Panc1 (cell line): ENCODE measurements at regions not wholly inside any gene's neighbourhood (a gene's known extent, or its start where the extent isn't known, plus 50 kb on each side); places are given as distances from the start of the nearest gene placed in this dataset.

ENCODE experiments used
- ATAC-seq: fragments of 200-7000 bp; cut with Tn5 transposase; 2 replicates; pipeline ENCODE4 v1.9.1; 2020; ENCODE audit warnings: mild to moderate bottlenecking, moderate library complexity
- BruUV-seq: library from RNA; stranded (reverse); fragments of 400-500 nt; replicated peaks from 2 replicates; lab custom pipeline; 2021; lab: Mats Ljungman, UMichigan
- CTCF ChIA-PET: fragments of 300-600 bp; sonication (Branson Sonifier 250); formaldehyde crosslinking; loops from one replicate; lab custom pipeline; 2022; ENCODE audit warnings: antibody characterized with exemption; lab: Charles Lee
- POLR2A ChIA-PET: fragments of 300-600 bp; sonication (Branson Sonifier 250); formaldehyde crosslinking; loops from one replicate; lab custom pipeline; 2022; ENCODE audit warnings: antibody characterized with exemption; lab: Charles Lee
- DNase-seq: peaks from one replicate; pipeline ENCODE4 v3.0.0-alpha.2; 2010; ENCODE audit warnings: low read depth, low spot score
- H3K27ac ChIP-seq: 2 replicates; pipeline ENCODE4 v1.5.1; 2011; ENCODE audit warnings: mild to moderate bottlenecking, low read length, inconsistent platforms
- H3K27me3 ChIP-seq: fragments of 200-500 bp; sonication (Bioruptor generic); 2 replicates; pipeline ENCODE4 v1.6.0; 2014; ENCODE audit warnings: low read length, inconsistent platforms; ENCODE audit not compliant: control insufficient read depth, insufficient read depth
- H3K36me3 ChIP-seq: fragments of 200-500 bp; sonication (Bioruptor generic); 2 replicates; pipeline ENCODE4 v1.5.1; 2014; ENCODE audit warnings: inconsistent platforms, mild to moderate bottlenecking, low read length, moderate library complexity; ENCODE audit not compliant: control insufficient read depth, insufficient read depth
- H3K4me1 ChIP-seq: 2 replicates; pipeline ENCODE4 v1.5.1; 2011; ENCODE audit warnings: inconsistent platforms, mild to moderate bottlenecking, low read length, moderate library complexity; ENCODE audit not compliant: control insufficient read depth, insufficient read depth
- H3K4me3 ChIP-seq, 2 experiments: 2 replicates each; pipeline ENCODE4 v1.5.1; 2011 to 2012; ENCODE audit warnings: low read depth in 2 of 2, low read length in 2 of 2, mild to moderate bottlenecking in 2 of 2, inconsistent platforms in 1 of 2, moderate library complexity in 1 of 2
- H3K9me3 ChIP-seq: fragments of 200-500 bp; sonication (Bioruptor generic); 2 replicates; pipeline ENCODE4 v1.5.1; 2014; ENCODE audit warnings: low read depth, mild to moderate bottlenecking, inconsistent platforms, low read length, moderate library complexity; ENCODE audit not compliant: control insufficient read depth, insufficient read depth
- CTCF ChIP-seq: fragments of 450-650 bp; IDR thresholded peaks from 2 replicates; pipeline ENCODE4 v1.5.1; 2017; ENCODE audit warnings: mild to moderate bottlenecking
- POLR2AphosphoS5 ChIP-seq: IDR thresholded peaks from 2 replicates; pipeline ENCODE4 v1.6.1; 2012; ENCODE audit warnings: mild to moderate bottlenecking, low read depth, low read length, moderate library complexity
- REST ChIP-seq, 2 experiments: IDR thresholded peaks; 2 replicates each; pipeline ENCODE4 v1.6.1; 2011 to 2012; ENCODE audit warnings: low read depth in 2 of 2, control low read depth in 1 of 2, low read length in 1 of 2, mild to moderate bottlenecking in 1 of 2, moderate library complexity in 1 of 2; ENCODE audit not compliant: insufficient read depth in 1 of 2
- SIN3A ChIP-seq: IDR thresholded peaks from 2 replicates; pipeline ENCODE4 v1.6.1; 2012; ENCODE audit warnings: low read depth, mild to moderate bottlenecking, low read length, moderate library complexity, borderline replicate concordance; ENCODE audit not compliant: insufficient read depth
- TCF7L2 ChIP-seq: IDR thresholded peaks from 2 replicates; pipeline ENCODE4 v1.6.1; 2011; ENCODE audit warnings: mild to moderate bottlenecking, low read depth, low read length, inconsistent platforms
- in situ Hi-C: cut with HindIII; loops from 2 replicates; pipeline ENCODE4 v1.10.0; 2016; ENCODE audit warnings: low sequenced_read_pairs, low pct_unique_long_range_greater_than_20kb
- intact Hi-C: fragments of 100-400 bp; cut with micrococcal nuclease; formaldehyde crosslinking; loops from one replicate; pipeline ENCODE4 v1.10.0; 2022; ENCODE audit not compliant: unreplicated experiment

GRCh38 chr4:122990891-122991290, 68.5 kb upstream of the NUDT6 start:
- Histone ChIP-seq H3K27ac (no peak overlapping the region), H3K27me3 (no peaks in the 10 kb centered on the region), H3K36me3 (no peaks in the 10 kb centered on the region), H3K9me3 (peaks cover 5% of the 10 kb centered on the region; the same call in 1 of the 2 replicates), H3K4me1 (no peaks in the 10 kb centered on the region), H3K4me3 (no peak overlapping the region)
- no TSS peak for BruUV-seq
- intact Hi-C loops = no loop called here
- ATAC-seq (no peak), DNase-seq (no peak)
- in situ Hi-C loops = no loop called here
- TF ChIP-seq TCF7L2 (no peak), CTCF (no peak), REST (IDR thresholded peaks at IDR 0.05; ENCODE audit: insufficient read depth in 1 of 2, low read depth in 2 of 2, low read length in 1 of 2) (no peak), POLR2AphosphoS5 (no peak)
- ChIA-PET POLR2A (no interaction called here), CTCF (no interaction called here)

- Histone ChIP-seq H3K9me3 (peaks cover 5% of the 10 kb centered on the region; the same call in 1 of the 2 replicates), H3K4me1 (no peaks in the 10 kb centered on the region), H3K36me3 (no peaks in the 10 kb centered on the region), H3K27ac (no peak overlapping the region), H3K27me3 (no peaks in the 10 kb centered on the region), H3K4me3 (no peak overlapping the region)
- ATAC-seq = no peak
- ChIA-PET POLR2A (interaction anchor here (0.9 kb wide), 1 partner anchor 271 kb away, joined by 7 read pairs; no protein-coding TSS in a partner anchor), CTCF (interaction anchor here (0.6 kb wide), 1 partner anchor 669 kb away, joined by 3 read pairs; no protein-coding TSS in a partner anchor)
- BruUV-seq = no TSS peak
- TF ChIP-seq TCF7L2 (no peak), SIN3A (no peak), POLR2AphosphoS5 (no peak)
- DNase-seq = no peak
- intact Hi-C loops (no loop called here), in situ Hi-C loops (no loop called here)
Measured at GRCh38 chr4:122992057-122992456, 69.7 kb upstream of the NUDT6 start.

GRCh38 chr4:122992641-122993040, 70.2 kb upstream of the NUDT6 start:
- ATAC-seq (no peak), DNase-seq (no peak)
- Histone ChIP-seq H3K27ac (no peak overlapping the region), H3K36me3 (no peaks in the 10 kb centered on the region), H3K27me3 (no peaks in the 10 kb centered on the region), H3K9me3 (peaks cover 1% of the 10 kb centered on the region; the same call in 1 of the 2 replicates), H3K4me1 (no peaks in the 10 kb centered on the region), H3K4me3 (no peak overlapping the region)
- BruUV-seq = no TSS peak
- no peak for TF ChIP-seq SIN3A
- no peak for TF ChIP-seq CTCF
- no peak for TF ChIP-seq POLR2AphosphoS5
- no peak for TF ChIP-seq REST (IDR thresholded peaks at IDR 0.05; ENCODE audit: insufficient read depth in 1 of 2, low read depth in 2 of 2, low read length in 1 of 2)
- no peak for TF ChIP-seq TCF7L2
- ChIA-PET CTCF (interaction anchor here (0.6 kb wide), 1 partner anchor 669 kb away, joined by 3 read pairs; no protein-coding TSS in a partner anchor), POLR2A (interaction anchor here (0.9 kb wide), 1 partner anchor 271 kb away, joined by 7 read pairs; no protein-coding TSS in a partner anchor)
- in situ Hi-C loops (no loop called here), intact Hi-C loops (no loop called here)
